SU-DHL-6 (cell line): ENCODE measurements at regions not wholly inside any gene's neighbourhood (a gene's known extent, or its start where the extent isn't known, plus 50 kb on each side); places are given as distances from the start of the nearest gene placed in this dataset.
A peak's percentile ranks its signal among the peaks of the same experiment; 100 is the strongest.

ENCODE experiments used
- H2AFZ ChIP-seq: fragments of 200-600 bp; sonication (generic); 2 replicates; pipeline ENCODE4 v1.6.1; 2014; ENCODE audit warnings: low read depth, mild to moderate bottlenecking, moderate library complexity, mixed read lengths, antibody characterized with exemption, low read length; ENCODE audit not compliant: severe bottlenecking
- H3F3A ChIP-seq: fragments of 200-600 bp; shearing (Covaris generic); 2 replicates; pipeline ENCODE4 v1.6.0; 2016; ENCODE audit warnings: antibody characterized with exemption, mild to moderate bottlenecking; ENCODE audit not compliant: insufficient read depth
- H3K27ac ChIP-seq: fragments of 200-600 bp; sonication (generic); 2 replicates; pipeline ENCODE4 v1.5.1; 2016; ENCODE audit warnings: low read depth, mild to moderate bottlenecking, low read length, moderate library complexity, mixed read lengths
- H3K27me3 ChIP-seq: fragments of 200-600 bp; sonication (generic), shearing (Covaris generic); 2 replicates; pipeline ENCODE4 v1.6.0; 2014; ENCODE audit warnings: mild to moderate bottlenecking, low read length
- H3K36me3 ChIP-seq: fragments of 200-600 bp; sonication (generic); 2 replicates; pipeline ENCODE4 v1.6.1; 2014; ENCODE audit warnings: mild to moderate bottlenecking, low read length, mixed read lengths
- H3K4me2 ChIP-seq: fragments of 300-600, 200-600 bp; shearing (Covaris generic), sonication (generic); 2 replicates; pipeline ENCODE4 v1.6.0; 2014; ENCODE audit warnings: low read length, low read depth, mild to moderate bottlenecking; ENCODE audit not compliant: poor library complexity, severe bottlenecking
- H3K4me3 ChIP-seq: fragments of 200-600 bp; sonication (generic); 2 replicates; pipeline ENCODE4 v1.5.1; 2014; ENCODE audit warnings: antibody characterized with exemption, low read length, mild to moderate bottlenecking, mixed read lengths; ENCODE audit not compliant: insufficient read depth, poor library complexity, severe bottlenecking
- H3K79me2 ChIP-seq: fragments of 200-600 bp; sonication (generic); 2 replicates; pipeline ENCODE4 v1.6.1; 2014; ENCODE audit warnings: mild to moderate bottlenecking, low read length, moderate library complexity; ENCODE audit not compliant: insufficient read depth
- H3K9ac ChIP-seq: fragments of 200-600 bp; sonication (generic); 2 replicates; pipeline ENCODE4 v1.7.0; 2014; ENCODE audit warnings: mild to moderate bottlenecking, low read length
- H3K9me2 ChIP-seq: fragments of 200-600 bp; sonication (generic); replicated peaks from 2 replicates; pipeline ENCODE4 v1.6.1; 2014; ENCODE audit warnings: low read length; ENCODE audit not compliant: insufficient read depth
- H3K9me3 ChIP-seq: fragments of 200-600 bp; sonication (generic); 2 replicates; pipeline ENCODE4 v1.6.1; 2014; ENCODE audit warnings: low read length, mixed read lengths; ENCODE audit not compliant: insufficient read depth
- H4K20me1 ChIP-seq: fragments of 200-600 bp; sonication (generic); 2 replicates; pipeline ENCODE4 v1.6.1; 2014; ENCODE audit warnings: low read depth, mild to moderate bottlenecking, antibody characterized with exemption, low read length, moderate library complexity, mixed read lengths
- CTCF ChIP-seq: fragments of 200-600 bp; sonication (generic); IDR thresholded peaks from one replicate; pipeline ENCODE4 v1.5.1; 2017; ENCODE audit warnings: antibody characterized with exemption, mild to moderate bottlenecking, low read length, moderate library complexity; ENCODE audit not compliant: insufficient read depth, poor library complexity, severe bottlenecking
- EZH2phosphoT487 ChIP-seq: fragments of 200-600 bp; sonication (generic), shearing (Covaris generic); conservative IDR thresholded peaks from 2 replicates; pipeline ENCODE4 v1.6.1; 2018; ENCODE audit warnings: mild to moderate bottlenecking, antibody characterized with exemption, low read length, moderate library complexity, mixed read lengths

GRCh38 chr4:175033162-175033561 lies 115.0 kb downstream of the ADAM29 start:
- Histone ChIP-seq H2AFZ (no peak overlapping the region), H3K4me2 (no peak overlapping the region), H3K4me3 (no peak overlapping the region), H3K36me3 (0 out of 2 replicates have a peak, but pooled peaks cover 14% of the 10 kb centered on the region), H3K9ac (no peak overlapping the region), H3K79me2 (no peaks in the 10 kb centered on the region), H3K27ac (no peak overlapping the region), H4K20me1 (no peaks in the 10 kb centered on the region), H3F3A (no peaks in the 10 kb centered on the region), H3K9me2 (no peaks in the 10 kb centered on the region), H3K9me3 (peaks cover 36% of the 10 kb centered on the region), H3K27me3 (no peaks in the 10 kb centered on the region)
- TF ChIP-seq CTCF (no peak), EZH2phosphoT487 (no peak)

GRCh38 chr4:175034007-175034406 lies 115.8 kb downstream of the ADAM29 start:
- Histone ChIP-seq H3K9me3 (peaks cover 39% of the 10 kb centered on the region), H4K20me1 (no peaks in the 10 kb centered on the region), H3K27me3 (no peaks in the 10 kb centered on the region), H2AFZ (peak overlapping the region; percentile 28), H3K36me3 (0 out of 2 replicates have a peak, but pooled peaks cover 14% of the 10 kb centered on the region), H3F3A (no peaks in the 10 kb centered on the region), H3K9me2 (no peaks in the 10 kb centered on the region), H3K27ac (no peak overlapping the region), H3K4me3 (no peak overlapping the region), H3K4me2 (no peak overlapping the region), H3K9ac (no peak overlapping the region), H3K79me2 (no peaks in the 10 kb centered on the region)
- TF ChIP-seq EZH2phosphoT487 (no peak), CTCF (no peak)

- peak overlapping the region; percentile 9 for H2AFZ ChIP-seq
- H3K9me2 ChIP-seq: no peaks in the 10 kb centered on the region
- 0 out of 2 replicates have a peak, but pooled peaks cover 14% of the 10 kb centered on the region for H3K36me3 ChIP-seq
- no peak overlapping the region for H3K4me2 ChIP-seq
- no peaks in the 10 kb centered on the region for H3K79me2 ChIP-seq
- no peaks in the 10 kb centered on the region for H4K20me1 ChIP-seq
- H3K27me3 ChIP-seq: no peaks in the 10 kb centered on the region
- no peak overlapping the region for H3K27ac ChIP-seq
- no peak overlapping the region for H3K4me3 ChIP-seq
- H3F3A ChIP-seq: no peaks in the 10 kb centered on the region
- no peak overlapping the region for H3K9ac ChIP-seq
- TF ChIP-seq EZH2phosphoT487: no peak
- H3K9me3 ChIP-seq: peaks cover 34% of the 10 kb centered on the region
These were observed 117.0 kb downstream of the ADAM29 start for GRCh38 chr4:175034986-175035705.

- no peaks in the 10 kb centered on the region for H4K20me1 ChIP-seq
- H3K4me3 ChIP-seq: no peak overlapping the region
- H3K36me3 ChIP-seq: 0 out of 2 replicates have a peak, but pooled peaks cover 9% of the 10 kb centered on the region
- H3K27ac ChIP-seq: no peak overlapping the region
- no peaks in the 10 kb centered on the region for H3F3A ChIP-seq
- no peak overlapping the region for H3K4me2 ChIP-seq
- H3K9me3 ChIP-seq: peaks cover 34% of the 10 kb centered on the region
- no peak for TF ChIP-seq EZH2phosphoT487
- no peak for TF ChIP-seq CTCF
- no peaks in the 10 kb centered on the region for H3K79me2 ChIP-seq
- H3K9me2 ChIP-seq: no peaks in the 10 kb centered on the region
- peak overlapping the region; percentile 9 for H2AFZ ChIP-seq
- no peak overlapping the region for H3K9ac ChIP-seq
- no peaks in the 10 kb centered on the region for H3K27me3 ChIP-seq
These were observed 117.7 kb downstream of the ADAM29 start for GRCh38 chr4:175035905-175036304.
